Ishikawa (cell line): ENCODE measurements at regions not wholly inside any gene's neighbourhood (a gene's known extent, or its start where the extent isn't known, plus 50 kb on each side); places are given as distances from the start of the nearest gene placed in this dataset.

Experiments used
- CEBPB ChIP-seq: IDR thresholded peaks from 2 replicates; pipeline ENCODE4 v1.6.1; 2012
- EGR1 ChIP-seq: IDR thresholded peaks from 2 replicates; pipeline ENCODE4 v1.6.1; 2012
- EP300 ChIP-seq: IDR thresholded peaks from 2 replicates; pipeline ENCODE4 v1.6.1; 2012; ENCODE audit warnings: borderline replicate concordance
- FOXM1 ChIP-seq: IDR thresholded peaks from 2 replicates; pipeline ENCODE4 v1.6.1; 2012; ENCODE audit warnings: low read depth, borderline replicate concordance
- MAX ChIP-seq: IDR thresholded peaks from 2 replicates; pipeline ENCODE4 v1.6.1; 2012
- NFIC ChIP-seq: IDR thresholded peaks from 2 replicates; pipeline ENCODE4 v1.6.1; 2012
- RAD21 ChIP-seq: IDR thresholded peaks from 2 replicates; pipeline ENCODE4 v1.6.1; 2012; ENCODE audit warnings: low read depth
- REST ChIP-seq: IDR thresholded peaks from 2 replicates; pipeline ENCODE4 v1.6.1; 2012; ENCODE audit warnings: low read depth, mild to moderate bottlenecking
- TAF1 ChIP-seq: IDR thresholded peaks from 2 replicates; pipeline ENCODE4 v1.6.1; 2012; ENCODE audit warnings: low read depth, mild to moderate bottlenecking
- TCF12 ChIP-seq: IDR thresholded peaks from 2 replicates; pipeline ENCODE4 v1.6.1; 2012; ENCODE audit warnings: low read depth
- TEAD4 ChIP-seq: IDR thresholded peaks from 2 replicates; pipeline ENCODE4 v1.6.1; 2012

- TF ChIP-seq REST: no peak
- TF ChIP-seq EGR1: no peak
- no peak for TF ChIP-seq TCF12
- TF ChIP-seq MAX: no peak
- no peak for TF ChIP-seq EP300
- no peak for TF ChIP-seq TEAD4
- no peak for TF ChIP-seq CEBPB
- no peak for TF ChIP-seq FOXM1
- no peak for TF ChIP-seq NFIC
- TF ChIP-seq TAF1: no peak
- TF ChIP-seq RAD21: no peak
Measured at GRCh38 chr15:81858586-81858985, 187.2 kb downstream of the MEX3B start.
